MG63 (cell line): ENCODE measurements at regions not wholly inside any gene's neighbourhood (a gene's known extent, or its start where the extent isn't known, plus 50 kb on each side); places are given as distances from the start of the nearest gene placed in this dataset.
"Not testable (repeated sequence)": the region's sequence is repeated elsewhere in the genome, so short reads cannot be mapped to it uniquely, and the experiment has no call there.

Experiments
- DNase-seq: peaks from one replicate; pipeline ENCODE4 v3.0.0-alpha.2; 2020
- H3K27me3 ChIP-seq: fragments of 250-450 bp; sonication (Bioruptor Pico); 2 replicates; pipeline ENCODE4 v1.5.1; 2020; ENCODE audit warnings: mild to moderate bottlenecking, moderate library complexity
- H3K36me3 ChIP-seq: fragments of 250-450 bp; sonication (Bioruptor Pico); 2 replicates; pipeline ENCODE4 v1.5.1; 2020; ENCODE audit warnings: mild to moderate bottlenecking, moderate library complexity
- H3K4me3 ChIP-seq: fragments of 250-450 bp; sonication (Bioruptor Pico); 2 replicates; pipeline ENCODE4 v1.5.1; 2020; ENCODE audit warnings: mild to moderate bottlenecking, moderate library complexity
- H3K9me3 ChIP-seq: fragments of 250-450 bp; sonication (Bioruptor Pico); 2 replicates; pipeline ENCODE4 v1.5.1; 2020; ENCODE audit warnings: mild to moderate bottlenecking, moderate library complexity

- Histone ChIP-seq H3K27me3 (no peaks in the 10 kb centered on the region), H3K9me3 (no peaks in the 10 kb centered on the region), H3K4me3 (no peak overlapping the region), H3K36me3 (no peaks in the 10 kb centered on the region)
- DNase-seq, result no peak
Observed at GRCh38 chr5:44927115-44927733, 118.5 kb downstream of the MRPS30 start.

DNA sequence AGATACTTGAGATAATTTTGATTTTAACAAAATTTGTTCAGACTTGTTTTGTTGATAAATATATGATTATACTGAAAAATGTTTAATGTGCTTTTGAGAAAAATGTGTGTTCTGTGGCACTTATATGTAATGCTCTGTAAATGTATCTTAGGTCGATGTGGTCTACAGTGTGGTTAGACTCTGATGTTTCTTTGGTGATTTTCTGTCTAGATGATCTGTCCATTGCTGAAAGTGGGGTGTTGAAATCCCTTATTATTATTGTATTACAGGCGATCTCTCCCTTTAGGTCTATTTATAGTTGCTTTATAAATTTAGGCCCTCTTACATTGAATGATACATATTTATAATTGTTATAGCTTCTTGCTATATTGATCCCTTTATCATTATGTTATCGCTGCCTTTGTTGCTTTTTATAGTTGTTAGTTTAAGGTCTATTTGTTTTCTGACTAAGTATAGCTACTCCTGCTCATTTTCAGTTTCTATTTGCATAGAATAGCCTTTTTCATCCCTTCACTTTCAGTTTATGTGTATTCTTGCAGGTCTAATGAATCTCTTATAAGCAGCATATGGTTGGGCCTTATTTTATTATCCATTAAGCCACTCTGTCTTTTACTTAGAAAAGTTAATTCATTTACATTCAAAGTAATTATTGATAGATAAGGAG lies 124.3 kb downstream of the MRPS30 start:
- no peaks in the 10 kb centered on the region for H3K36me3 ChIP-seq
- no peaks in the 10 kb centered on the region for H3K27me3 ChIP-seq
- H3K4me3 ChIP-seq, result no peak overlapping the region
- H3K9me3 ChIP-seq, result no peaks in the 10 kb centered on the region
- DNase-seq, result no peak

DNA sequence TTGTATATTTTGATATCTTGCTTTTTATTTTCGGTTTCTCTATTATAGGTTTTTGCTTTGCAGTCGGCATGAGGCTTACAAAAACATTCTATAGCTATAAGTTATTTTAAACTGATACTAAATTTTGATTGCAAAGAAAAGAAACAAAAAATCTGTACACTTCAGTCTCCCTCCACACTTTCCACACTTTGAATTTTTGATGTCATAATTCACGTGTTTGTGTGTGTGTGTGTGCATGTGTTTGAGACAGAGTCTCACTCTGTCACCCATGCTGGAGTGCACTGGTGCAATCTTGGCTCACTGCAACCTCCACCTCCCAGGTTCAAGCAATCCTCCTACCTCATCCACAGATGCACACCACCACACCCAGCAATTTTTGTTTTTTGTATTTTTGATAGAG lies 124.9 kb downstream of the MRPS30 start:
- H3K27me3 ChIP-seq, result no peaks in the 10 kb centered on the region
- no peaks in the 10 kb centered on the region for H3K36me3 ChIP-seq
- no peak overlapping the region for H3K4me3 ChIP-seq
- no peaks in the 10 kb centered on the region for H3K9me3 ChIP-seq
- no peak for DNase-seq

GRCh38 chr5:44935262-44935661 lies 126.5 kb downstream of the MRPS30 start:
- Histone ChIP-seq H3K27me3 (no peaks in the 10 kb centered on the region), H3K9me3 (no peaks in the 10 kb centered on the region), H3K36me3 (no peaks in the 10 kb centered on the region), H3K4me3 (no peak overlapping the region)
- DNase-seq, result no peak

- no peaks in the 10 kb centered on the region for H3K27me3 ChIP-seq
- no peaks in the 10 kb centered on the region for H3K9me3 ChIP-seq
- H3K4me3 ChIP-seq, result no peak overlapping the region
- DNase-seq, result no peak
- no peaks in the 10 kb centered on the region for H3K36me3 ChIP-seq
Observed at GRCh38 chr5:44935871-44936270, 127.1 kb downstream of the MRPS30 start.

DNA sequence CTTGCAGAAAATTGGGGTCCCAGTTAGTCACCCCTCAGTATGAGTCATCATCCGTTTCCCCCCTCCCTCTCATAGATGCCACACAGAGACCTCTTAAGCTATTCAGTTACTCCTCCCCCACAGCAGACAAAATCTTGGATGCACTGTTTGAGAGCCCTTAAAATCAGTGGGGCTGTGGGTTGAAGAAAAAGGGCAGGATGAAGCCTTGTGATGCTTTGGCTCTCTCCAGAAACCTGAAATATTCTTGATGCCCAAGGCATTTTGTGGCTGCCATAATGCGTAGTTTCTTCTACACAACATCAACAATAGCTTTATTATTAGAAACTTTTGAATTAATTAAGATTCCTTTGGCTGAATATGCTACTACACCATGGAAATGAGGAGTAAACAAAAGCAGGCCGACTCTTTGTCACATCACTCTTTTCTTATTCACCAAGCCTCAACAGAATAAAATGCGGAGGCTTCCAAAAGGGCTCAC lies 133.8 kb downstream of the MRPS30 start:
- Histone ChIP-seq H3K36me3 (no peaks in the 10 kb centered on the region), H3K4me3 (no peak overlapping the region), H3K27me3 (no peaks in the 10 kb centered on the region), H3K9me3 (no peaks in the 10 kb centered on the region)
- DNase-seq, result no peak

DNA sequence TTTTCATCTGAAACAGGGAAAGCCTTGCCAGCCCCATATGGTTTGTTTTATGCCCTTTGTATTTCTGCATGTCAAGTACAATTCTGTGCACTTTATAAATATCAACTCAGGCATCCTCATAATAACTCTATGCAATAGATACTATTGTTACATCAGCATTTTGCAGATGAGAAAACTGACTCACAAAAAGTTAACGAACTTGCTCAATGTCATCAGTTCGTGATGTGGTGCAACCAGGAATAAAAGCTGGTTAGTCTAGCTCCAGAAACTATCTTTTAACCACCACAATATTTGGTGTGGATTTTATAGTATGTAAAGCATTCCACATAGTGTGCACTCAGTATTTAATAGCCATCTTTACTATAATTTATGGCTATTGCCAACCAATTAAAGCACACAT lies 134.9 kb downstream of the MRPS30 start:
- Histone ChIP-seq H3K9me3 (no peaks in the 10 kb centered on the region), H3K4me3 (no peak overlapping the region), H3K27me3 (no peaks in the 10 kb centered on the region), H3K36me3 (no peaks in the 10 kb centered on the region)
- no peak for DNase-seq

DNA sequence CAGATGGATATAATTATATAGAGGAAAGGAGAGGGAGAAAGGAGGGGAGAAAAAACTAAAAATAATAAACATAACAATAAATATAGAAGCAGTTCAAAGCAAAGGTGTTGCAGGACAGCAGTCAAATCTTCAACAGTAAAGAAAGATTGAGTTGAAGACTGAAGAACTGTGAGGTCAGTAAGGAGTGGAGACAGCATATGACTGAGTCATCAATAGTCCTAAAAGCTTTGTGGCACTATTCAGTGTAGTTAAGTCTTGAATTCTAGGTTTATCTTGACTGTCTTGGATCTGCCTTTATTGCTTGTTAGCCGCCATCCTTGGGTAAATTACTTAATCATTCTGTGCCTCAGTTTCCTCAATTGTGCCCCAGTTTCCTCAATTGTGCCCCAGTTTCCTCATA lies 137.0 kb downstream of the MRPS30 start:
- Histone ChIP-seq H3K9me3 (no peaks in the 10 kb centered on the region), H3K36me3 (no peaks in the 10 kb centered on the region), H3K27me3 (no peaks in the 10 kb centered on the region), H3K4me3 (no peak overlapping the region)
- DNase-seq, result no peak

DNA sequence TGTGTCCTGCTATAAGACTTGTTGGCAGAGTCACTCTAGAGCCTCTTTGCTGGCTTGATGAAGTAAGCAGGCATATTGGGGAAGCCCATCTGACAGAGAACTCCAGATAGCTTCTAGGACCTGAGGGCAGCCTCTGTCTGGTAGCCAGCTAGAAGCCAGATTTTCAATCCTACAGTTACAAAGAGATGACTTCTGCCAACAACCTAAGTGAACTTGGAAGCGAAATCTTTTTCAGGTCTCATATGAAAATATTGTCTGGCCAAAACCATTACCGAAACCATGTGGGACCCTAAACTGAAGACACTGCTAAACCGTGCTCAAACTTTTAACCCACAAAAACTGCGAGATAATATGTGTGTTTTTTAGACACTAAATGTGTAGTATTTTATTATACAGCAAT lies 140.9 kb downstream of the MRPS30 start:
- Histone ChIP-seq H3K36me3 (no peaks in the 10 kb centered on the region), H3K9me3 (no peaks in the 10 kb centered on the region), H3K4me3 (no peak overlapping the region), H3K27me3 (no peaks in the 10 kb centered on the region)
- DNase-seq, result no peak

DNA sequence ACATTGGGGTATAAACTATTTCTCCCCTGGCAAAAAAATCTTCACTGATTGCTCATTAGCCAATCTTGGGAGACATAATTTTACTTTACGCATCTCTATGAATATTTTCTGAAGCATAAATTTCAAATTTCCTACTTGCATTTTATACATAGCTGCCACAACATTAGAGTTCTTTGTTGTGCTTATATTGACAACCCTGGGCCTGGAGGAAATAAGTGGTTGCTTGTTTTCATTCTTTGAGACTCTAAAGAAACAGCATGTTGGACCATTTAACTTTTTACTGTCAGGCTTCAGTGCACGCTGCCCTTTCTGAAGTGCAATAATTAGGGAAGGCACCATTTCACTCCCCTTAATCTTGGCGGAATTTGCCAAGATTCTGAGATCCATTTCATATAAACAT lies 142.6 kb downstream of the MRPS30 start:
- DNase-seq, result no peak
- Histone ChIP-seq H3K27me3 (no peaks in the 10 kb centered on the region), H3K4me3 (no peak overlapping the region), H3K9me3 (no peaks in the 10 kb centered on the region), H3K36me3 (no peaks in the 10 kb centered on the region)

GRCh38 chr5:44952376-44952775 lies 143.6 kb downstream of the MRPS30 start:
- peak; percentile 15 for DNase-seq
- no peaks in the 10 kb centered on the region for H3K9me3 ChIP-seq

GRCh38 chr5:44953078-44953477 lies 144.3 kb downstream of the MRPS30 start:
- Histone ChIP-seq H3K27me3 (no peaks in the 10 kb centered on the region), H3K36me3 (no peaks in the 10 kb centered on the region), H3K4me3 (no peak overlapping the region), H3K9me3 (no peaks in the 10 kb centered on the region)
- DNase-seq, result no peak

More at GRCh38 chr5:44952376-44952775, 143.6 kb downstream of the MRPS30 start:
- Histone ChIP-seq H3K27me3 (no peaks in the 10 kb centered on the region), H3K4me3 (no peak overlapping the region), H3K36me3 (no peaks in the 10 kb centered on the region)

- not testable (repeated sequence) for H3K36me3 ChIP-seq, H3K4me3 ChIP-seq, H3K9me3 ChIP-seq, DNase-seq, H3K27me3 ChIP-seq
Observed at GRCh38 chr5:44958943-44959454, 150.3 kb downstream of the MRPS30 start.

DNA sequence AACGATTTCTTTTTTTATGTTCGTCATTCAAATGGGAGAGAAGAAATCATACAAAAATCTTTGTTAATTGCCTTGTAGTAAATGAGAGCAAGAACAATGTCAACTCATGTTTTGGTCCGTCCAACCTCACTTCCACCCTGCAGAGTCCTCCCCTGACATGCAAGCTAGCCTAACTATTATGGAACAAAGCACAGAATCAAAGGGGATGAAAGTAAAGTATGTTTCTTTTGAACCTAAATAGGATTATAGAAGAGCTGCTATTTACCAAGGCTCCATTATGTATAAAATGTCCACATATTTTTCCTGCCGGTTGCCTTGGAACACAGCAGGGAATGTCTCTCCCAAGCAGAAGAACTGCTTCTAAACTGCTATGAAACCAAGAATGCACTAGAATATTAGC lies 161.1 kb downstream of the MRPS30 start:
- no peak for DNase-seq
- Histone ChIP-seq H3K36me3 (no peaks in the 10 kb centered on the region), H3K9me3 (no peaks in the 10 kb centered on the region), H3K27me3 (no peaks in the 10 kb centered on the region), H3K4me3 (no peak overlapping the region)

- not testable (repeated sequence) for H3K27me3 ChIP-seq, H3K4me3 ChIP-seq, H3K9me3 ChIP-seq, DNase-seq, H3K36me3 ChIP-seq
Observed at GRCh38 chr5:44970963-44971362, 162.2 kb downstream of the MRPS30 start.

DNA sequence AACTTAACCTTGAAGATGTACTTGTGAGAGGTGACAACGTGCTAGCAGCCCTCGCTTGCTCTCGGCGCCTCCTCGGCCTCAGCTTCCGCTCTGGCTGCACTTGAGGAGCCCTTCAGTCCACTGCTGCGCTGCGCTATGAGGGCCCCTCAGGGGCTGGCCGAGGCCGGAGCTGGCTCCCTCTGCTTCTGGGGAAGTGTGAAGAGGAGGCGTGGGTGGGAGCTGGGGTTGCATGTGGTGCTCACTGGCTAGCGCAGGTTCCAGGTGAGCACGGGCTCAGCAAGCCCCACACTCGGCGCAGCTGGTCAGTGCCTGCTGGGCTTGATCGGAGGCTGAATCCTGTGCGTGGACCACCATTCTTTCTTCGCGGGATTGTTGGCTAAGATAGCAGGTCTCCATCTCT lies 166.1 kb downstream of the MRPS30 start:
- DNase-seq, result no peak
- Histone ChIP-seq H3K9me3 (peaks cover 1% of the 10 kb centered on the region; the same call in 1 of the 2 replicates), H3K36me3 (no peaks in the 10 kb centered on the region), H3K4me3 (no peak overlapping the region), H3K27me3 (no peaks in the 10 kb centered on the region)

GRCh38 chr5:44981708-44982107 lies 173.0 kb downstream of the MRPS30 start:
- DNase-seq, result no peak
- H3K9me3 ChIP-seq, result peaks cover 15% of the 10 kb centered on the region
- H3K27me3 ChIP-seq, result no peaks in the 10 kb centered on the region
- no peaks in the 10 kb centered on the region for H3K36me3 ChIP-seq
- no peak overlapping the region for H3K4me3 ChIP-seq

- Histone ChIP-seq H3K27me3 (no peaks in the 10 kb centered on the region), H3K36me3 (no peaks in the 10 kb centered on the region), H3K9me3 (peaks cover 15% of the 10 kb centered on the region), H3K4me3 (no peak overlapping the region)
- no peak for DNase-seq
Observed at GRCh38 chr5:44983006-44983405, 174.3 kb downstream of the MRPS30 start.
